ENCODE measurements at regions not wholly inside any gene's neighbourhood (a gene's known extent, or its start where the extent isn't known, plus 50 kb on each side); places are given as distances from the start of the nearest gene placed in this dataset.

GRCh38 chr16:13586051-13586450 lies 333.9 kb upstream of the ERCC4 start:
- Histone ChIP-seq H4K20me1 (ENCODE audit: control insufficient read depth, insufficient read depth, insufficient read length) (no peaks in the 10 kb centered on the region), H2BK120ac (ENCODE audit: low read depth, low read length, poor library complexity, severe bottlenecking) (no peak overlapping the region), H3K4me2 (ENCODE audit: insufficient read depth, insufficient read length, low read length) (no peak overlapping the region), H4K91ac (ENCODE audit: insufficient read length, low read depth, low read length) (no peak overlapping the region), H2BK15ac (ENCODE audit: low read depth, low read length) (no peak overlapping the region), H2AK5ac (ENCODE audit: insufficient read length, low read length) (no peak overlapping the region), H3K27me3 (ENCODE audit: insufficient read depth, low read length) (no peaks in the 10 kb centered on the region), H3K4me1 (ENCODE audit: insufficient read depth, low read length) (no peaks in the 10 kb centered on the region), H2BK5ac (ENCODE audit: insufficient read length, low read length) (no peak overlapping the region), H3K23ac (ENCODE audit: insufficient read length, low read depth, low read length) (no peak overlapping the region), H4K5ac (ENCODE audit: insufficient read length, low read depth, low read length) (no peak overlapping the region), H3K23me2 (ENCODE audit: insufficient read length, low read depth, low read length, poor library complexity, severe bottlenecking) (no peaks in the 10 kb centered on the region), H3K18ac (ENCODE audit: insufficient read length, low read depth, low read length) (no peak overlapping the region), H3K9me3 (ENCODE audit: control insufficient read depth, low read depth, low read length) (no peaks in the 10 kb centered on the region), H2BK12ac (ENCODE audit: insufficient read length, low read depth, low read length) (no peak overlapping the region), H2AFZ (ENCODE audit: low read length) (no peak overlapping the region), H3K27ac (ENCODE audit: insufficient read length, low read depth, low read length) (no peak overlapping the region), H2BK20ac (ENCODE audit: low read depth, low read length, poor library complexity, severe bottlenecking) (no peak overlapping the region), H3K79me1 (ENCODE audit: insufficient read depth, low read depth, low read length, poor library complexity, severe bottlenecking) (no peaks in the 10 kb centered on the region), H3K79me2 (ENCODE audit: insufficient read depth, low read length) (no peaks in the 10 kb centered on the region), H3T11ph (ENCODE audit: low read length) (no peak overlapping the region), H3K4ac (ENCODE audit: low read depth, low read length) (no peak overlapping the region), H3K9ac (ENCODE audit: extremely low read depth, insufficient read length, low read length) (no peak overlapping the region), H4K8ac (replicated peaks; ENCODE audit: insufficient read length, low read depth, low read length) (no peak overlapping the region), H3K14ac (ENCODE audit: insufficient read depth, low read length) (no peak overlapping the region), H3K56ac (ENCODE audit: insufficient read length, low read depth, low read length) (no peak overlapping the region)
- Mint-ChIP-seq H3K4me3 (no peak overlapping the region), H3K27me3 (ENCODE audit: low read depth) (no peaks in the 10 kb centered on the region; the same call in 1 of the 2 replicates), H3K9me3 (no peaks in the 10 kb centered on the region; a peak in 2 of 5 replicates), H3K36me3 (ENCODE audit: insufficient read depth in 1 of 3, low read depth in 3 of 3) (no peaks in the 10 kb centered on the region; a peak in 2 of 7 replicates), H3K27ac (no peak overlapping the region), H3K4me1 (peaks cover 0 to 3% of the 10 kb centered on the region in 2 experiments; a peak in 1 of 4 replicates)
- WGBS (ENCODE audit: extremely low coverage, insufficient read length, low lambda C conversion rate): no CpG with 5 or more reads among the region's 1 CpG
- no peak for TF ChIP-seq CTCF (conservative IDR thresholded peaks at IDR 0.05)
- no peak for DNase-seq
